HEK293T (cell line): ENCODE measurements at regions not wholly inside any gene's neighbourhood (a gene's known extent, or its start where the extent isn't known, plus 50 kb on each side); places are given as distances from the start of the nearest gene placed in this dataset.

ENCODE experiments used
- CTCF ChIA-PET: fragments of 350-600 bp; formaldehyde crosslinking; extraction: SDS; loops from one replicate; lab custom pipeline; 2021; ENCODE audit warnings: antibody characterized with exemption, inconsistent platforms; lab: Yijun Ruan, JAX
- POLR2A ChIA-PET: fragments of 350-600 bp; formaldehyde crosslinking; extraction: SDS; loops from one replicate; lab custom pipeline; 2020; ENCODE audit warnings: antibody characterized with exemption, inconsistent platforms; lab: Yijun Ruan, JAX
- DNase-seq: peaks from one replicate; pipeline ENCODE4 v3.0.0; 2012; ENCODE audit warnings: mixed read lengths; ENCODE audit errors: extremely low spot score
- ARNT ChIP-seq: fragments of 450-650 bp; IDR thresholded peaks from 2 replicates; pipeline ENCODE4 v1.6.1; 2017; ENCODE audit warnings: mild to moderate bottlenecking
- BHLHE40 ChIP-seq: fragments of 450-650 bp; IDR thresholded peaks from 2 replicates; pipeline ENCODE4 v1.6.1; 2016; ENCODE audit warnings: mild to moderate bottlenecking, moderate library complexity, borderline replicate concordance
- CTBP1 ChIP-seq: fragments of 450-650 bp; IDR thresholded peaks from 2 replicates; pipeline ENCODE4 v1.6.1; 2016; ENCODE audit warnings: borderline replicate concordance
- ELF4 ChIP-seq: fragments of 450-650 bp; IDR thresholded peaks from 2 replicates; pipeline ENCODE4 v1.6.1; 2017; ENCODE audit warnings: antibody characterized with exemption
- FOXA1 ChIP-seq: fragments of 450-650 bp; IDR thresholded peaks from 2 replicates; pipeline ENCODE4 v1.6.1; 2016; ENCODE audit warnings: mild to moderate bottlenecking
- FOXK2 ChIP-seq: fragments of 450-650 bp; IDR thresholded peaks from 2 replicates; pipeline ENCODE4 v1.6.1; 2016; ENCODE audit warnings: mild to moderate bottlenecking
- FOXM1 ChIP-seq: fragments of 450-650 bp; IDR thresholded peaks from 2 replicates; pipeline ENCODE4 v1.6.1; 2017; ENCODE audit warnings: mild to moderate bottlenecking, borderline replicate concordance
- HDGF ChIP-seq: fragments of 450-650 bp; IDR thresholded peaks from 2 replicates; pipeline ENCODE4 v1.6.1; 2017; ENCODE audit warnings: antibody characterized with exemption, borderline replicate concordance
- L3MBTL2 ChIP-seq: fragments of 450-650 bp; conservative IDR thresholded peaks from 2 replicates; pipeline ENCODE4 v1.6.1; 2016; ENCODE audit warnings: mild to moderate bottlenecking
- LEF1 ChIP-seq: fragments of 450-650 bp; IDR thresholded peaks from 2 replicates; pipeline ENCODE4 v1.6.1; 2017; ENCODE audit warnings: mild to moderate bottlenecking, borderline replicate concordance
- NFRKB ChIP-seq: fragments of 450-650 bp; IDR thresholded peaks from 2 replicates; pipeline ENCODE4 v1.6.1; 2016; ENCODE audit warnings: mild to moderate bottlenecking, moderate library complexity
- SP1 ChIP-seq: fragments of 450-650 bp; IDR thresholded peaks from 2 replicates; pipeline ENCODE4 v1.6.1; 2017
- SUZ12 ChIP-seq: fragments of 450-650 bp; IDR thresholded peaks from 2 replicates; pipeline ENCODE4 v1.6.1; 2016; ENCODE audit warnings: mild to moderate bottlenecking
- TARDBP ChIP-seq: fragments of 450-650 bp; IDR thresholded peaks from 2 replicates; pipeline ENCODE4 v1.6.1; 2016
- ZNF384 ChIP-seq: fragments of 450-650 bp; IDR thresholded peaks from 2 replicates; pipeline ENCODE4 v1.6.1; 2016
- TF ChIP-seq, protein P1 (sequence below): fragments of 450-650 bp; IDR thresholded peaks from 2 replicates; pipeline ENCODE4 v1.6.1; 2016

DNA sequence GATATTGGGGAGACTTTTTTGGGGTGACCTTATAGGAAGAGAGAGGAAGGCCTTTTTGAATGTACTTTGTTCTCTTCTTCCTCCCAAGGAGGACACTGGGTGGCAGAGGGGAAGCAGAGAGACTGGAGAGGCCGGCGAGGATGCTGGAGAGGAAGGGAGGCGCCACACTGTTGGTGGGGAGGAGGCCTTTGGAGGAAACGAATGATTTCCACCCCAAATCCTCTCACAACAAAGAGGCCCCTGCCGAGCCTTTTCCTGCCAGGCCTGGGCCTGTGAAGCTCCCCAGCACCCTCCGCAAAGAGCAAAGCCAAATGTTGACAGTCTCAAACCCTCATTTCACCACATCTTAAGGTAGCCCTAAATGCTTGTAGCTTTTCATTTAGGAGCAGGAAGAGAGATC, 59.0 kb upstream of the UPP2 start:
- ChIA-PET POLR2A (no interaction called here), CTCF (no interaction called here)
- TF ChIP-seq BHLHE40 (no peak), CTBP1 (no peak), TARDBP (no peak), LEF1 (no peak), NFRKB (no peak), FOXM1 (no peak), L3MBTL2 (no peak), SUZ12 (no peak), FOXA1 (no peak)
- TF ChIP-seq, protein P1, sequence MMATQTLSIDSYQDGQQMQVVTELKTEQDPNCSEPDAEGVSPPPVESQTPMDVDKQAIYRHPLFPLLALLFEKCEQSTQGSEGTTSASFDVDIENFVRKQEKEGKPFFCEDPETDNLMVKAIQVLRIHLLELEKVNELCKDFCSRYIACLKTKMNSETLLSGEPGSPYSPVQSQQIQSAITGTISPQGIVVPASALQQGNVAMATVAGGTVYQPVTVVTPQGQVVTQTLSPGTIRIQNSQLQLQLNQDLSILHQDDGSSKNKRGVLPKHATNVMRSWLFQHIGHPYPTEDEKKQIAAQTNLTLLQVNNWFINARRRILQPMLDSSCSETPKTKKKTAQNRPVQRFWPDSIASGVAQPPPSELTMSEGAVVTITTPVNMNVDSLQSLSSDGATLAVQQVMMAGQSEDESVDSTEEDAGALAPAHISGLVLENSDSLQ = no peak
- no peak for DNase-seq

DNA sequence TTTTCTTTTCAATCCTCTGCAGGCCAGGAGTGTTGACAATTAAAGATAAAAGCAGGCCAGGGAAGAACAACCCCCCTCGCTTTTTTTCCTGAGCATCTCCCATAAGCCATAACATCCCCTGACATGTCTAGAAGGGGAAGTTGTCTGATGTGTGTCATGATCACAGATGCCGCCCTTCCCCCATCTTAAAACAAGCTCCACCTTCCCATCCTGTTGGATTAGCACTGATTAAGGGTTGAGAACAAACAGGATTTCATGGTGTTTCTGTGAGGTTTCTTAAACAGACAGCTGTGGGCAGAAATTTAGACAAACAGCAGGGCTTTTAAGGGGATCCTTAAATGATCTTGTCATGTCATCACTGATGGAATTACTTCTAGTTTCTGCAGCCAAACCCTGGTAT, 59.4 kb upstream of the UPP2 start:
- CTCF ChIA-PET = no interaction called here

DNA sequence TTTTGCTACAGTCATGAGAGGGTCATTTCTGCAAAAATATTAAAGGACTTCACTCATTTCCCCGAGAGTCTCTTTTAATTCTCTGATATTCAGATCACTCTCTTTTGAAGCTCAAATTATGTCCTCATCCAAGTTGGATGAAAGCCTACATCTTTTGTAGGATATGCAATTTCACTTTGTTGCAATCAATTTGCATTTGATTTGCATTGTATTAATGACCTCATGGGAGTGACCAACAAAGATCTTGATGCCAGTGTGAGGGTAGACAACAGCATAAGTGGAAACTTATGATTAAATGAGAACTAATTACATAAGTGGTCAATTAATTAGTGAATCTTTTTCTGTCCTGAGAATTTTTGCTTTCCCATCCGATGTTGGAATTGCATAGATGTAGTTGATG, 60.3 kb upstream of the UPP2 start:
- POLR2A ChIA-PET = no interaction called here
- TF ChIP-seq, protein P1 = no peak
- TF ChIP-seq CTBP1 (no peak), L3MBTL2 (no peak), LEF1 (no peak), ELF4 (no peak), FOXK2 (no peak), FOXA1 (no peak), SUZ12 (no peak)
- no peak for DNase-seq
- CTCF ChIA-PET = no interaction called here

More for the DNA sequence above, 59.4 kb upstream of the UPP2 start:
- no peak for TF ChIP-seq L3MBTL2
- TF ChIP-seq TARDBP = no peak
- no peak for TF ChIP-seq ZNF384
- no peak for TF ChIP-seq SP1
- no peak for TF ChIP-seq FOXM1
- TF ChIP-seq ELF4 = no peak
- no peak for TF ChIP-seq NFRKB
- no peak for TF ChIP-seq FOXA1
- no peak for TF ChIP-seq FOXK2
- TF ChIP-seq, protein P1 = no peak
- POLR2A ChIA-PET = no interaction called here
- DNase-seq = no peak

DNA sequence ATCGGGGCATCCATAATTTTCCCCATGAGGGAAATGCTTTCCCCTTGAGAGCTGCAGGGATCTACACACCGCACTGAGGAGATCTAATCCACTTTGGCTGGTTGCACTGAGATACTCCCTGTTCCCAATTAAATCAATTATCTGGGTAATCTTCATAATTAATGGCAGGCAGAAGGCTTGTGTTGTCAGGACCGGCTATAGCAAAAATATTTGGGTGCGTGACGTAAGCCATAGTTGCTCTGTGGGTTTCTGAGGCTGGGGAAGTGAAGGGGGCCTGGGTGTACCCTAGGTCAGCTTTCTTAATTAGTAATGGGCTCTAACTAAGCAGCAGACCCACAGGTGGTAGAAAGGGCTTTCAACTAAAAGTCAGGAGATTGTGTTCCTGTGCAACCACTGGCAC, 62.8 kb upstream of the UPP2 start:
- ChIA-PET CTCF (interaction anchor here (0.7 kb wide), 1 partner anchor 706 kb away, joined by 4 read pairs; no protein-coding TSS in a partner anchor), POLR2A (no interaction called here)
- no peak for DNase-seq
- no peak for TF ChIP-seq SP1
- no peak for TF ChIP-seq FOXM1
- no peak for TF ChIP-seq FOXA1
- no peak for TF ChIP-seq LEF1
- TF ChIP-seq NFRKB = no peak
- TF ChIP-seq BHLHE40 = no peak
- TF ChIP-seq HDGF = no peak
- no peak for TF ChIP-seq ZNF384
- no peak for TF ChIP-seq ARNT
- TF ChIP-seq, protein P1 = no peak
- no peak for TF ChIP-seq CTBP1
- no peak for TF ChIP-seq FOXK2
- no peak for TF ChIP-seq SUZ12
- no peak for TF ChIP-seq TARDBP
- TF ChIP-seq L3MBTL2 = no peak
- no peak for TF ChIP-seq ELF4

DNA sequence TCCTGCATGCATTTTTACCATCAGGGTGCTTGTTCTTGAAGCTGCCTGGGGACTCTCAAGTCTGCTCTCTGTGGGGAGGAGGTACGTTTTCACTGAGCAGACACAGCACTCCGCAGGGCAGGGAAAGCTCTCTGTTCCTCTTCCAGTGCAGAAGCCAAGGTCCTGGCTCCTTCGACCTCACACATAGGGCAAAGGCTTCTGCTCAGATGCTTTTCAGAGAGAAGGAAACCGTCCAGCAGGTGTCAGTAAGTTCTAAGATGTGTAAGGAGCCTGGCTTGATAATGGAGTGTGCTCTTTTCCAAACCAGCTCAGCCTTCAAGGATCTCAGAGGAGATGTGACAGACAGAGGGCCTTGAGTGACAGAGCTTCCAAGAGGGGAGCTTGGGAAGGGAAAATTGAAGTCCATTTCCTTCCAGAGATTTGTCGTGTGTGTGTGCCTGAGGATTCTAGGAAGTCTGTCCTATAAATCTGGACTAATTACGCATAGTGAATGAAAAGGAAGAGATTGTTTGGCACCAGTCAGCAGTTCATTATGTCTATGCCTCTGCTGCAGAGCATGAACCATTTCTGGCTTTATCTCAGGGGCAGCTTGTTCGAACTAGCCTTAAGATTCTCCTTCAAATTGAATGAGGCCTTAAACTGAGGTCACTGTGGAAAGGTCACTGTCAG, 67.3 kb upstream of the UPP2 start:
- ChIA-PET POLR2A (no interaction called here), CTCF (interaction anchor here (0.6 to 3.3 kb wide), 11 partner anchors 11 to 720 kb away, joined by 3 to 11 read pairs (median 4); no protein-coding TSS in a partner anchor)
- peak; percentile 51 for DNase-seq
- TF ChIP-seq FOXK2 = no peak
- no peak for TF ChIP-seq NFRKB
- no peak for TF ChIP-seq FOXM1
- TF ChIP-seq TARDBP = no peak
- no peak for TF ChIP-seq ARNT
- no peak for TF ChIP-seq SP1
- TF ChIP-seq ELF4 = no peak
- TF ChIP-seq, protein P1 = peak; percentile 52; the same call in 1 of the 2 replicates
- TF ChIP-seq SUZ12 = no peak
